ENCODE measurements at regions not wholly inside any gene's neighbourhood (a gene's known extent, or its start where the extent isn't known, plus 50 kb on each side); places are given as distances from the start of the nearest gene placed in this dataset.

GRCh38 chr11:112790286-112790685 is 170.9 kb upstream of the NCAM1 start:
- TF ChIP-seq CTCF (IDR thresholded peaks at IDR 0.05) (no peak), POLR2A (IDR thresholded peaks at IDR 0.05) (no peak)

All from testis (tissue), 2 donors.